Prostate gland (tissue), 2 donors: ENCODE measurements at regions not wholly inside any gene's neighbourhood (a gene's known extent, or its start where the extent isn't known, plus 50 kb on each side); places are given as distances from the start of the nearest gene placed in this dataset.

ENCODE experiments used
- DNase-seq: peaks from one replicate; pipeline ENCODE4 v3.0.0-alpha.2; 2019; ENCODE audit warnings: low spot score
- H3K27ac ChIP-seq, 2 donors: fragments of 200-600 bp; sonication (generic); 2 replicates each; pipeline ENCODE4 v1.5.1; 2017 to 2019
- H3K27me3 ChIP-seq: fragments of 200-600 bp; sonication (generic); replicated peaks from 2 replicates; pipeline ENCODE4 v1.5.1; 2019; ENCODE audit not compliant: insufficient read depth
- H3K36me3 ChIP-seq, 2 donors: fragments of 200-600 bp; sonication (generic); 1 replicate in 1 of 2; 2 replicates in 1 of 2; pipeline versions ENCODE4 v1.5.1 to v1.8.1; 2017 to 2019
- H3K4me1 ChIP-seq: fragments of 200-600 bp; sonication (generic); replicated peaks from 2 replicates; pipeline ENCODE4 v1.5.1; 2019
- H3K4me3 ChIP-seq, 2 donors: fragments of 200-600 bp; sonication (generic); 2 replicates each; pipeline ENCODE4 v1.5.1; 2017 to 2019
- H3K9me3 ChIP-seq: fragments of 200-600 bp; sonication (generic); 2 replicates; pipeline ENCODE4 v1.5.1; 2017
- POLR2A ChIP-seq: fragments of 450-650 bp; IDR thresholded peaks from one replicate; pipeline ENCODE4 v1.6.1; 2016; ENCODE audit warnings: antibody characterized with exemption, mild to moderate bottlenecking
- POLR2AphosphoS5 ChIP-seq: sonication (generic); formaldehyde crosslinking; IDR thresholded peaks from one replicate; pipeline ENCODE4 v1.6.1; 2017; ENCODE audit warnings: antibody characterized with exemption
- WGBS: methylation state at CpG from one replicate; pipeline ENCODE4 v1.1.5; 2018; 5-methylcytosine and 5-hydroxymethylcytosine counted together
- intact Hi-C: fragments of 100-400 bp; cut with DNase I; formaldehyde crosslinking; loops from one replicate; pipeline ENCODE4 v1.14.2; 2022
- TF ChIP-seq, protein P1 (sequence below), 4 experiments: fragments of 200-600 bp in 2 of 4; fragments of 450-650 bp in 2 of 4; sonication (generic) in 2 of 4; IDR thresholded peaks; 1 replicate in 3 of 4; 2 replicates in 1 of 4; pipeline ENCODE4 v1.5.1; 2016 to 2019; ENCODE audit warnings: antibody characterized with exemption in 4 of 4, mild to moderate bottlenecking in 2 of 4, moderate library complexity in 2 of 4

- Histone ChIP-seq H3K27ac (no peak overlapping the region), H3K4me1 (no peaks in the 10 kb centered on the region), H3K36me3 (no peaks in the 10 kb centered on the region), H3K4me3 (no peak overlapping the region), H3K27me3 (no peaks in the 10 kb centered on the region), H3K9me3 (no peaks in the 10 kb centered on the region)
- DNase-seq: no peak
- intact Hi-C loops: no loop called here
- WGBS: 91% methylated on average over 3 of the region's 3 CpGs
- TF ChIP-seq POLR2AphosphoS5: no peak
- TF ChIP-seq, protein P1, sequence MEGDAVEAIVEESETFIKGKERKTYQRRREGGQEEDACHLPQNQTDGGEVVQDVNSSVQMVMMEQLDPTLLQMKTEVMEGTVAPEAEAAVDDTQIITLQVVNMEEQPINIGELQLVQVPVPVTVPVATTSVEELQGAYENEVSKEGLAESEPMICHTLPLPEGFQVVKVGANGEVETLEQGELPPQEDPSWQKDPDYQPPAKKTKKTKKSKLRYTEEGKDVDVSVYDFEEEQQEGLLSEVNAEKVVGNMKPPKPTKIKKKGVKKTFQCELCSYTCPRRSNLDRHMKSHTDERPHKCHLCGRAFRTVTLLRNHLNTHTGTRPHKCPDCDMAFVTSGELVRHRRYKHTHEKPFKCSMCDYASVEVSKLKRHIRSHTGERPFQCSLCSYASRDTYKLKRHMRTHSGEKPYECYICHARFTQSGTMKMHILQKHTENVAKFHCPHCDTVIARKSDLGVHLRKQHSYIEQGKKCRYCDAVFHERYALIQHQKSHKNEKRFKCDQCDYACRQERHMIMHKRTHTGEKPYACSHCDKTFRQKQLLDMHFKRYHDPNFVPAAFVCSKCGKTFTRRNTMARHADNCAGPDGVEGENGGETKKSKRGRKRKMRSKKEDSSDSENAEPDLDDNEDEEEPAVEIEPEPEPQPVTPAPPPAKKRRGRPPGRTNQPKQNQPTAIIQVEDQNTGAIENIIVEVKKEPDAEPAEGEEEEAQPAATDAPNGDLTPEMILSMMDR (IDR thresholded peaks at IDR 0.05): no peak
- TF ChIP-seq POLR2A: no peak
Measured at GRCh38 chr12:24483732-24484131, 465.2 kb downstream of the BCAT1 start.

GRCh38 chr12:24482882-24483604 lies 465.9 kb downstream of the BCAT1 start:
- H3K4me3 ChIP-seq: no peak overlapping the region
- TF ChIP-seq POLR2A (no peak), POLR2AphosphoS5 (no peak)
- TF ChIP-seq, protein P1 (IDR thresholded peaks at IDR 0.05): no peak
- no peak overlapping the region for H3K27ac ChIP-seq
- no peaks in the 10 kb centered on the region for H3K4me1 ChIP-seq
- intact Hi-C loops: no loop called here
- DNase-seq: no peak
- no peaks in the 10 kb centered on the region for H3K9me3 ChIP-seq
- no peaks in the 10 kb centered on the region for H3K36me3 ChIP-seq
- no peaks in the 10 kb centered on the region for H3K27me3 ChIP-seq
- WGBS: 79% methylated on average over 3 of the region's 3 CpGs

GRCh38 chr12:24482044-24482443 lies 466.9 kb downstream of the BCAT1 start:
- H3K27me3 ChIP-seq: no peaks in the 10 kb centered on the region
- no peak overlapping the region for H3K4me3 ChIP-seq
- intact Hi-C loops: no loop called here
- TF ChIP-seq, protein P1 (IDR thresholded peaks at IDR 0.05): no peak
- TF ChIP-seq POLR2AphosphoS5: no peak
- TF ChIP-seq POLR2A: no peak
- no peaks in the 10 kb centered on the region for H3K36me3 ChIP-seq
- no peaks in the 10 kb centered on the region for H3K4me1 ChIP-seq
- 98% methylated on average over 3 of the region's 3 CpGs for WGBS
- DNase-seq: no peak
- no peak overlapping the region for H3K27ac ChIP-seq
- H3K9me3 ChIP-seq: no peaks in the 10 kb centered on the region

GRCh38 chr12:24480766-24481449 lies 468.0 kb downstream of the BCAT1 start:
- no peaks in the 10 kb centered on the region for H3K36me3 ChIP-seq
- WGBS: 81% methylated on average over 5 of the region's 5 CpGs
- intact Hi-C loops: no loop called here
- H3K4me1 ChIP-seq: no peaks in the 10 kb centered on the region
- no peaks in the 10 kb centered on the region for H3K27me3 ChIP-seq
- no peaks in the 10 kb centered on the region for H3K9me3 ChIP-seq
- DNase-seq: no peak
- no peak for TF ChIP-seq POLR2AphosphoS5
- TF ChIP-seq POLR2A: no peak
- TF ChIP-seq, protein P1 (IDR thresholded peaks at IDR 0.05): no peak
- H3K27ac ChIP-seq: no peak overlapping the region
- H3K4me3 ChIP-seq: no peak overlapping the region

DNA sequence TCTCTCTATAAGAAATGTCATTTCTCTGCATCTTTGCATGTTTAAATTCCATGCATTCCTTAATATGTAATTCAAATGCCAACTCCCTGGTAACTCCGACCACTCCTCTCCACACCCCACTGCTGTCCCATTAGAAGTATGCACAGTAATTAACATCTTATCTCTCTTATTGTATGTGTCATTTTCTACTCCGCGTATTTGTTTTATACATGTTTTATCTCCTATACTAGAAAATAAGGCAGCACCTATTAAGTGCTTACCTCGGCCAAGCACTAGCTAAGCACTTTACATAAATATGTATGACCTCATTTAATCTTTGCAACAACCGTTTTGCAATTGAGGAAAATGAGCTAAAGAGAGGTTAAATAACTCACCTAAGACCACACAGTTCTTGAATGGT lies 469.8 kb downstream of the BCAT1 start:
- no peaks in the 10 kb centered on the region for H3K4me1 ChIP-seq
- WGBS: 70% methylated on average over 5 of the region's 5 CpGs
- no peak for DNase-seq
- H3K4me3 ChIP-seq: no peak overlapping the region
- intact Hi-C loops: no loop called here
- no peak overlapping the region for H3K27ac ChIP-seq
- H3K36me3 ChIP-seq: no peaks in the 10 kb centered on the region
- no peaks in the 10 kb centered on the region for H3K9me3 ChIP-seq
- TF ChIP-seq POLR2AphosphoS5: no peak
- TF ChIP-seq, protein P1 (IDR thresholded peaks at IDR 0.05): no peak
- TF ChIP-seq POLR2A: no peak
- H3K27me3 ChIP-seq: no peaks in the 10 kb centered on the region
